ENCODE measurements at regions not wholly inside any gene's neighbourhood (a gene's known extent, or its start where the extent isn't known, plus 50 kb on each side); places are given as distances from the start of the nearest gene placed in this dataset.
"Not testable (repeated sequence)": the region's sequence is repeated elsewhere in the genome, so short reads cannot be mapped to it uniquely, and the experiment has no call there.

GRCh38 chr5:143977891-143978461 lies 166.0 kb downstream of the HMHB1 start:
- H3K36me3 ChIP-seq (ENCODE audit: control insufficient read depth, insufficient read depth, low read length): no peaks in the 10 kb centered on the region
- DNase-seq (ENCODE audit: extremely low read depth, insufficient read length): no peak

GRCh38 chr5:143979044-143979690 lies 167.2 kb downstream of the HMHB1 start:
- no peak for DNase-seq (ENCODE audit: extremely low read depth, insufficient read length)

More at GRCh38 chr5:143977891-143978461, 166.0 kb downstream of the HMHB1 start:
- H3K27me3 ChIP-seq (replicated peaks; ENCODE audit: control insufficient read depth, insufficient read depth, low read length): no peaks in the 10 kb centered on the region
- no peak overlapping the region for H3K4me3 ChIP-seq (replicated peaks; ENCODE audit: low read depth, low read length)
- TF ChIP-seq CTCF (IDR thresholded peaks at IDR 0.05; ENCODE audit: insufficient read depth, low read length, poor library complexity, severe bottlenecking): no peak

GRCh38 chr5:143980506-143980905 lies 168.5 kb downstream of the HMHB1 start:
- no peak for DNase-seq (ENCODE audit: extremely low read depth, insufficient read length)
- TF ChIP-seq CTCF (IDR thresholded peaks at IDR 0.05; ENCODE audit: insufficient read depth, low read length, poor library complexity, severe bottlenecking): no peak
- no peaks in the 10 kb centered on the region for H3K36me3 ChIP-seq (ENCODE audit: control insufficient read depth, insufficient read depth, low read length)
- H3K4me3 ChIP-seq (replicated peaks; ENCODE audit: low read depth, low read length): no peak overlapping the region
- H3K27me3 ChIP-seq (replicated peaks; ENCODE audit: control insufficient read depth, insufficient read depth, low read length): no peaks in the 10 kb centered on the region

More at GRCh38 chr5:143979044-143979690, 167.2 kb downstream of the HMHB1 start:
- Histone ChIP-seq H3K4me3 (replicated peaks; ENCODE audit: low read depth, low read length) (no peak overlapping the region), H3K27me3 (replicated peaks; ENCODE audit: control insufficient read depth, insufficient read depth, low read length) (no peaks in the 10 kb centered on the region), H3K36me3 (ENCODE audit: control insufficient read depth, insufficient read depth, low read length) (no peaks in the 10 kb centered on the region)
- TF ChIP-seq CTCF (IDR thresholded peaks at IDR 0.05; ENCODE audit: insufficient read depth, low read length, poor library complexity, severe bottlenecking): no peak

GRCh38 chr5:143982957-143983356 lies 171.0 kb downstream of the HMHB1 start:
- not testable (repeated sequence) for DNase-seq (ENCODE audit: extremely low read depth, insufficient read length); H3K36me3 ChIP-seq (ENCODE audit: control insufficient read depth, insufficient read depth, low read length); H3K27me3 ChIP-seq (replicated peaks; ENCODE audit: control insufficient read depth, insufficient read depth, low read length); H3K4me3 ChIP-seq (replicated peaks; ENCODE audit: low read depth, low read length)

GRCh38 chr5:143985832-143986515 lies 174.0 kb downstream of the HMHB1 start:
- Histone ChIP-seq H3K27me3 (replicated peaks; ENCODE audit: control insufficient read depth, insufficient read depth, low read length) (no peaks in the 10 kb centered on the region), H3K4me3 (replicated peaks; ENCODE audit: low read depth, low read length) (no peak overlapping the region), H3K36me3 (ENCODE audit: control insufficient read depth, insufficient read depth, low read length) (no peaks in the 10 kb centered on the region)
- no peak for TF ChIP-seq CTCF (IDR thresholded peaks at IDR 0.05; ENCODE audit: insufficient read depth, low read length, poor library complexity, severe bottlenecking)
- no peak for DNase-seq (ENCODE audit: extremely low read depth, insufficient read length)

- no peak for DNase-seq (ENCODE audit: extremely low read depth, insufficient read length)
- Histone ChIP-seq H3K27me3 (replicated peaks; ENCODE audit: control insufficient read depth, insufficient read depth, low read length) (no peaks in the 10 kb centered on the region), H3K4me3 (replicated peaks; ENCODE audit: low read depth, low read length) (no peak overlapping the region), H3K36me3 (ENCODE audit: control insufficient read depth, insufficient read depth, low read length) (no peaks in the 10 kb centered on the region)
- no peak for TF ChIP-seq CTCF (IDR thresholded peaks at IDR 0.05; ENCODE audit: insufficient read depth, low read length, poor library complexity, severe bottlenecking)
Observed at GRCh38 chr5:143986516-143987212, 174.7 kb downstream of the HMHB1 start.
